ENCODE measurements at regions not wholly inside any gene's neighbourhood (a gene's known extent, or its start where the extent isn't known, plus 50 kb on each side); places are given as distances from the start of the nearest gene placed in this dataset.

DNA sequence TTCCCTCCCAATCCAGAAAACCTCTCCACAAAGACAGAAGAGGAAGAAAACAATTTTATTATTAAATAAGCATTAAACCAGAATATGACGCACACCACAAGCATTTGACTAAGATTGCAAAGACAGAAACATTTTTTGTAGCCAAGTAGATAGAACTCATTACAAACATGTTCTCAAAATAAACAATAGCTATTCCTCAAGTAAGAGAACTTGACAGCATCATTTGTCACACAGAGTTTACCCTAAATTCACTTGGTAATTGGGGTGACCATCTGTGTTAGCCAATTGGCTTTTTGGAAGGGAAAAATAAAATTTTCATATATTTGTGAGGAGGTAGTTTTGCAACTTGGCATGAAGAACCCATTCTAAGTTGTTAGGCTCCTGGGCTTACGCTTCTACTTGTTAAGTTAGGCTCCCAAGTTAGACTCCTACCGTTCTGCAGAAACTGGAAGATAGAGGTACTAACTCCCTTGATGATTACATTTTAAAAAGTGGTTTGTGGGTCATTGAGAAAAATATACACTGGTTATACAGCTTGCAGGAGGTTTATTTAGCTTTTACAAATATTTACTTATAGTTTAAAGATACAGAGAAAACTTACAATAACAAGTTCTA is 618.6 kb upstream of the CNTNAP2 start:
- TF ChIP-seq, protein P1, sequence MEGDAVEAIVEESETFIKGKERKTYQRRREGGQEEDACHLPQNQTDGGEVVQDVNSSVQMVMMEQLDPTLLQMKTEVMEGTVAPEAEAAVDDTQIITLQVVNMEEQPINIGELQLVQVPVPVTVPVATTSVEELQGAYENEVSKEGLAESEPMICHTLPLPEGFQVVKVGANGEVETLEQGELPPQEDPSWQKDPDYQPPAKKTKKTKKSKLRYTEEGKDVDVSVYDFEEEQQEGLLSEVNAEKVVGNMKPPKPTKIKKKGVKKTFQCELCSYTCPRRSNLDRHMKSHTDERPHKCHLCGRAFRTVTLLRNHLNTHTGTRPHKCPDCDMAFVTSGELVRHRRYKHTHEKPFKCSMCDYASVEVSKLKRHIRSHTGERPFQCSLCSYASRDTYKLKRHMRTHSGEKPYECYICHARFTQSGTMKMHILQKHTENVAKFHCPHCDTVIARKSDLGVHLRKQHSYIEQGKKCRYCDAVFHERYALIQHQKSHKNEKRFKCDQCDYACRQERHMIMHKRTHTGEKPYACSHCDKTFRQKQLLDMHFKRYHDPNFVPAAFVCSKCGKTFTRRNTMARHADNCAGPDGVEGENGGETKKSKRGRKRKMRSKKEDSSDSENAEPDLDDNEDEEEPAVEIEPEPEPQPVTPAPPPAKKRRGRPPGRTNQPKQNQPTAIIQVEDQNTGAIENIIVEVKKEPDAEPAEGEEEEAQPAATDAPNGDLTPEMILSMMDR (IDR thresholded peaks at IDR 0.05; ENCODE audit: unreplicated experiment), result no peak
- Mint-ChIP-seq H3K4me1 (ENCODE audit: unreplicated experiment) (no peaks in the 10 kb centered on the region), H3K27me3 (ENCODE audit: unreplicated experiment) (peaks cover 2% of the 10 kb centered on the region), H3K9me3 (ENCODE audit: unreplicated experiment) (peaks cover 12% of the 10 kb centered on the region), H3K36me3 (ENCODE audit: low read depth, unreplicated experiment) (no peaks in the 10 kb centered on the region), H3K4me3 (ENCODE audit: unreplicated experiment) (no peak overlapping the region), H3K27ac (ENCODE audit: unreplicated experiment) (no peak overlapping the region)
- no peak for DNase-seq (ENCODE audit: low spot score)

DNA sequence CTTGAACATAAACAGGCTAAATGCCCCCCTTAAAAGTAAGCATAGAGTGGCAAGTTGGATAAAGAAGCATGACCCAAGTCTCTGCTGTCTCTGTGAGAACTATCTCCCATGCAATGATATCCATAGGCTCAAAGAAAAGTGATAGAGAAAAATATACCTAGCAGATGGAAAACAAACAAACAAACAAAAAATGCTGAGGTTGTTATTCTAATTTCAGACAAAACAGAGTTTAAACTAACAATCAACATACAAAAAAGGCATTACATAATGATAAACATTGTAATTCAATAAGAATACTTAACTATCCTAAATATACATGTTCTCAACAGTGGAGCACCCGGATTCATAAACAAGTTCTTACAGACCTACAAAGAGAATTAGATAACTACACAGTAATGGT is 626.2 kb upstream of the CNTNAP2 start:
- no peaks in the 10 kb centered on the region for H3K27me3 Mint-ChIP-seq (ENCODE audit: unreplicated experiment)
- H3K4me3 Mint-ChIP-seq (ENCODE audit: unreplicated experiment), result no peak overlapping the region
- no peaks in the 10 kb centered on the region for H3K4me1 Mint-ChIP-seq (ENCODE audit: unreplicated experiment)
- no peak for DNase-seq (ENCODE audit: low spot score)
- no peak overlapping the region for H3K27ac Mint-ChIP-seq (ENCODE audit: unreplicated experiment)
- peaks cover 12% of the 10 kb centered on the region for H3K9me3 Mint-ChIP-seq (ENCODE audit: unreplicated experiment)
- no peaks in the 10 kb centered on the region for H3K36me3 Mint-ChIP-seq (ENCODE audit: low read depth, unreplicated experiment)
- TF ChIP-seq, protein P1 (IDR thresholded peaks at IDR 0.05; ENCODE audit: unreplicated experiment), result no peak

DNA sequence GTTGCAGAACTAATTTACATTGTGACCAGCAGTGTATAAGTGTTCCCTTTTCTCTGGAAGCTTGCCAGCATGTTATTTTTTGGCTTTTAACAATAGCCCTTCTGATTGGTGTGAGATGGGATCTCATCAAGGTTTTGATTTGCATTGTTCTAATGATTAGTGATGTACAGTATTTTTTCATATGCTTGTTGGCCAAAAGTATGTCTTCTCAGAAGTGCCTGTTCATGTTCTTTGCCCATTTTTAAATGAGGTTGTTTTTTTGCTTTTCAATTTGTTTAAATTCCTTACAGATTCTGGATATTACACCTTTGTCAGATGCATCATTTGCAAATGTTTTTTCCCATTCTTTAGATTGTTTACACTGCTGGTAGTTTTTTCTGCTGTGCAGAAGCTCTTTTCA is 627.0 kb upstream of the CNTNAP2 start:
- no peak overlapping the region for H3K4me3 Mint-ChIP-seq (ENCODE audit: unreplicated experiment)
- H3K9me3 Mint-ChIP-seq (ENCODE audit: unreplicated experiment), result peaks cover 12% of the 10 kb centered on the region
- no peak for DNase-seq (ENCODE audit: low spot score)
- H3K27me3 Mint-ChIP-seq (ENCODE audit: unreplicated experiment), result no peaks in the 10 kb centered on the region
- H3K27ac Mint-ChIP-seq (ENCODE audit: unreplicated experiment), result no peak overlapping the region
- H3K4me1 Mint-ChIP-seq (ENCODE audit: unreplicated experiment), result no peaks in the 10 kb centered on the region
- TF ChIP-seq, protein P1 (IDR thresholded peaks at IDR 0.05; ENCODE audit: unreplicated experiment), result no peak
- H3K36me3 Mint-ChIP-seq (ENCODE audit: low read depth, unreplicated experiment), result no peaks in the 10 kb centered on the region

GRCh38 chr7:145488816-145489215 is 627.8 kb upstream of the CNTNAP2 start:
- no peak for DNase-seq (ENCODE audit: low spot score)
- peaks cover 12% of the 10 kb centered on the region for H3K9me3 Mint-ChIP-seq (ENCODE audit: unreplicated experiment)
- no peaks in the 10 kb centered on the region for H3K4me1 Mint-ChIP-seq (ENCODE audit: unreplicated experiment)
- H3K27ac Mint-ChIP-seq (ENCODE audit: unreplicated experiment), result no peak overlapping the region
- no peak overlapping the region for H3K4me3 Mint-ChIP-seq (ENCODE audit: unreplicated experiment)
- H3K36me3 Mint-ChIP-seq (ENCODE audit: low read depth, unreplicated experiment), result no peaks in the 10 kb centered on the region
- TF ChIP-seq, protein P1 (IDR thresholded peaks at IDR 0.05; ENCODE audit: unreplicated experiment), result no peak
- H3K27me3 Mint-ChIP-seq (ENCODE audit: unreplicated experiment), result no peaks in the 10 kb centered on the region

DNA sequence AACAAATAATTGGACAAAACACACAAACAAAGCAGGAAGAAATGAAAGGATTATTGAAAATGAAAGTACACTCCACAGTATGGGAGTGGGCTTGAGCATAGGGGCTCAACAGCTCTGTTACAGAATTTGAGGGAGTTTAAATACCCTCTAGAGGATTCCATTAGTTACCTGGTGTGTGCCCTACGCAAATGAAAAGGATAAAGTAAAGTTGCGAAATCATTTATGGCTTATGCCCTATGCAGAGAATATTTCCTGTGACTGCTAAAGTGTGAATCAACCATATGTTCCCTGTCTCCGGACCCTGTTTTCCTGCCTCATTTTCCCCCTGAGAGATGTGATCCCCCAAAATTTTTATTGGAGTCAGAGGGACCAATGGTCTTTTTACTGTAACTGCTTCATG is 634.6 kb upstream of the CNTNAP2 start:
- TF ChIP-seq, protein P1 (IDR thresholded peaks at IDR 0.05; ENCODE audit: unreplicated experiment), result no peak
- H3K36me3 Mint-ChIP-seq (ENCODE audit: low read depth, unreplicated experiment), result peaks cover 3% of the 10 kb centered on the region
- H3K4me1 Mint-ChIP-seq (ENCODE audit: unreplicated experiment), result no peaks in the 10 kb centered on the region
- no peak for DNase-seq (ENCODE audit: low spot score)
- H3K27me3 Mint-ChIP-seq (ENCODE audit: unreplicated experiment), result no peaks in the 10 kb centered on the region
- H3K27ac Mint-ChIP-seq (ENCODE audit: unreplicated experiment), result no peak overlapping the region
- H3K4me3 Mint-ChIP-seq (ENCODE audit: unreplicated experiment), result no peak overlapping the region
- H3K9me3 Mint-ChIP-seq (ENCODE audit: unreplicated experiment), result peaks cover 4% of the 10 kb centered on the region
